T-helper 1 cell (primary cell): ENCODE measurements at regions not wholly inside any gene's neighbourhood (a gene's known extent, or its start where the extent isn't known, plus 50 kb on each side); places are given as distances from the start of the nearest gene placed in this dataset.
"Not testable (repeated sequence)": the region's sequence is repeated elsewhere in the genome, so short reads cannot be mapped to it uniquely, and the experiment has no call there.

Experiments used
- DNase-seq, 5 donors: peaks; one replicate each; pipeline ENCODE4 v3.0.0-alpha.2; 2012 to 2020

DNA sequence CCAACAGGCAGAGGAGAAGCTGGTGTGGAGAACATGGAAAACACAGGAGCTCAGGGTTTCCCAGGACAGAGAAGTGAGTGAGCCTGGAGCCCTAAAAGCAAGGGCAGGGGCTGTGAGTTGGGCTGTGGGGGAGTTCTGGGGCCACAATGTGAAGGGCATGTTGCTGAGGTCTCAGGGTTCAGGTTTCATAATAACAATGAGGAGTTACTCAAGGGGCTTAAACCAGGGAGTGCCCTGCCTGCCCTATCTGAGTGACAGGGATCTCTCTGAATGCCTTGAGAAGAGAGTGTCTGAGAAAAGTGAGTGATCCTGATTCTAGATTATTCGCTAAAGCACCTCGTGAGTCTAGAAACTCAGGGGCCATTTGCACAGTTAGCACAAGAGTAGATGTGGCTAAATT is 129.6 kb downstream of the VPREB1 start:
- no peak for DNase-seq

DNA sequence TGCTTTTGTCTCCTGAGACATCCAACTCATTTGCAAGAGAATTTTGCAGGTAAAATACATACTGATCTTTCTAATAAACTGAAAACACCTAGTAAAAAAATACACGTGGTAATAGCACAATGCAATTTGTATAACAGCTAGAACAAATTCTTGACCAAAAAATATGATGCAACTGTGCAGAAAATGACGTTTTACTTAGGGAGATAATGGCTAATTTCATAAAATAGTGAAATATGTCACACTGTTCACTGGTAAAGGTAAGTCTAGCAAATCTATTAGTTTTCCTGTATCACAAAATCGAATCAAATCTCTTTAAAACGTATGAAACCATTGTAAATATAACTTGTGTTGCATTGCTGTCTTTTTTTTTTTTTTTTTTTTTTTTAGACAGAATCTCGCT is 130.0 kb downstream of the VPREB1 start:
- DNase-seq, result no peak

DNA sequence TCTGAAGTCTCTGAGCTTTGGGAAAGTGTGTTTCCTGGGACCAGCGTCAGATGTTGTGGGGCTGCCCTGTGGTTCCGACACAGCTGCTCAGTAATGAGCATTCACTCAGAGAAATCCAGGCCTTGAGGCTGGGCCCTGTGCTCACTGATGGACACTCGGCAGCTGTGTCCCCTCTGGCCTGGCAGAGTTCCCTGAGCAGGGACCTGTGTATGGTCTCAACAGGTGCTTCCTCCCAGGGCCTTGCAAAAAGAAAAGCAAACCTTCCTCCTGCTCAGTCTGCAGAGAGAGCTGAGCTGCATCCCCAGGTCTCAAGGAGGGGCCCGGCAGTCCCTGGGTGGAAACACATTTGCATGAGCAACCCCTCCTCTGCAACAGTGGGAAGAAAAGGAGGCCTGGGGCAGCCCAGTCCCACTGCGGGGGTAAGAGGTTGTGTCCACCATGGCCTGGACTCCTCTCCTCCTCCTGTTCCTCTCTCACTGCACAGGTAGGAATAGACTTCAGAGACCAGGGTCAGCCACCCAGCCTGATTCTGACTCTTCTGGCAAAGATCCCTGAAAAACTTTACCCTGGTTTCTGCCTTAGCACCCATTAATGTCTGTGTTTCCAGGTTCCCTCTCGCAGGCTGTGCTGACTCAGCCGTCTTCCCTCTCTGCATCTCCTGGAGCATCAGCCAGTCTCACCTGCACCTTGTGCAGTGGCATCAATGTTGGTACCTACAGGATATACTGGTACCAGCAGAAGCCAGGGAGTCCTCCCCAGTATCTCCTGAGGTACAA is 131.2 kb downstream of the VPREB1 start:
- DNase-seq, result no peak

DNA sequence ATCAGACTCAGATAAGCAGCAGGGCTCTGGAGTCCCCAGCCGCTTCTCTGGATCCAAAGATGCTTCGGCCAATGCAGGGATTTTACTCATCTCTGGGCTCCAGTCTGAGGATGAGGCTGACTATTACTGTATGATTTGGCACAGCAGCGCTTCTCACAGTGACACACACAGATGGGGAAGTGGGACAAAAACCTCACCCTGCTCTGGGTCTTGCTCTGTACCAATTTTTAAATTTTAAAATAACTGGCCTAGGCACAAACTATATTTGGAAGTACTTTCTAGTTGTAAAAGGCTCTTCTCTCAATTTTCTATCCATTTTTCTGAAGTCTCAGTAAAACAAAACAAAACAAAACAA is 131.7 kb downstream of the VPREB1 start:
- no peak for DNase-seq

DNA sequence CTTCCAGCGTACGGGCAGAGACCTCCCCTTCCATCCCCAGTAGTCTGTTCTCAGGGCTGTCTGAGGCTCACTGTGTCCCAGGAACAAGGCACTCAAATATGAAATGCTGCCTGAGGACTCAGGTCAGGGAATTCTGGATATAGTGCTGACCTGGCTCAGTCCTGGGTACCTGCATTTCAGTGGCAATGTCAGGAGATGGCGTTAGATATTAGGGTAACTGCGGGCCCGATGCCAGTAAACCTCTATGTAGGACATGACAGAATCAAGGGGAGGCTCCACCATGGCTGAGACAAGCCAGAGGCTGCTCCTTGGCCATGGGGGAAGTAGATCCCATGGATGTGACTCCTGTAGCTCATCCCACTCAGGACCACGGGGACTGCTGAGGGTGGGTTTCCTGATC is 131.7 kb downstream of the ZNF280B start:
- DNase-seq, result not testable (repeated sequence)

DNA sequence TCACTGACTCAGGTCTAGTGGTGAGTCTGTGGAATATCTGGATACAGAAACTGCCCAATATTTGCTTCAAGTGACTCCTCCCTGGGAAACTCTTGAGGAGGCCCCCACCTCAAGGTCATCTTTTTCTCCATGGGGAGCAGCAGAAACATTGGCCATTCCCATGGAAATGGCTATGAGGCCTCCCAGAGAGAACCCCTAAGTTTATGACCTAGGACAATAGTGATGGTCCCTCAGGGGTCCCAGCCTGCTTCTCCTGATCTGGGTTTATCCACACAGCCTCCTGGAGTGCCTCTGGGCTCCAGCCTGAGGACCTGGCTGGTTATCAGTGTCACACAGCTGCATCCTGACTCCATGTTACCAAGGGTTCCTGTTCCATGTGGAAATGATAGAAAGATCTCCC is 131.2 kb downstream of the ZNF280B start:
- no peak for DNase-seq

DNA sequence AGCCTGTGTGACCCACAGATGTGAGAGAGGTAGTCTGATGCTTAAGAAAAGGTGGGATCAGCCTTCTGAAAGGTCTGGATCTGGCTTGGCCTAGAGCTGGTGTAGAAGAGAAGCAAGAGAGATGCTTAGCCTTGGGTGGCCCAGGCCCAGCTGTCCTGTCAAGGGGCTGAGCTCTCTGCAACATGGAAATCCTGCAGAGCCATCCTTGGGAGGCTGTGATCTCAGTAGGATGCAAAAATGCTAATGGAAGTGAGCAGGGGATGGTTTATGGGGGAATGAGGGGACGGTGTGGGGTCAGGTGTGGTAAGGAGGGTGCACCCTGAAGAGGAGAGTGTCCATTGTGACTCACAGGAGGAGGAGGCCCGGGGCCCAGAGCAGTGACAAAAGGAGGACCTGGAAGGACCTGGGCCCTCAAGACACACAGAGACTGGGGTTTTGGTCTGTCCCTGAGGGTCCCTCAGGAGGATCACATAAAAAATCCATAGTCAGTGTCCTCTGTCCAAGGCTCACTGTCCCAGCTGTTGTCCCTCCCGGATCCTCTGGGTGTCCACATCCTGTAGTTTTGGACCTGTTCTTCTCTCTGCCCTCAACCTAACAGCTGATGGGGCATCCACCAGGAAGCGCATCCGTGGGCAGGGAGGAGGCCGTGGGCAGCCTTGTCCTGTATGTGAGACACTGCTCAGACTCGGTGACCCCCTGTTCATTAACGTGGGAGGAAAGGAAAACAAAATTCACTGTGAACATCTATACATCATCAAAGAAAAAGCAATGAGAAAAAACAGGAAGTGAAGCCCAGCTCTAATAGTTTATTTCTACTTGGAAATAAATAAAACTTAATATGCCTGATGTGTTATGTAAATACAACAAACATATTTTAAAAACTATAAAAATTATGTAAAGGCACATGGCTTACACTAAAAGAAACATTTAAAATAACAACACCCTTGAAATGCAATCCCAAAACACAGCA is 129.8 kb downstream of the ZNF280B start:
- no peak for DNase-seq

DNA sequence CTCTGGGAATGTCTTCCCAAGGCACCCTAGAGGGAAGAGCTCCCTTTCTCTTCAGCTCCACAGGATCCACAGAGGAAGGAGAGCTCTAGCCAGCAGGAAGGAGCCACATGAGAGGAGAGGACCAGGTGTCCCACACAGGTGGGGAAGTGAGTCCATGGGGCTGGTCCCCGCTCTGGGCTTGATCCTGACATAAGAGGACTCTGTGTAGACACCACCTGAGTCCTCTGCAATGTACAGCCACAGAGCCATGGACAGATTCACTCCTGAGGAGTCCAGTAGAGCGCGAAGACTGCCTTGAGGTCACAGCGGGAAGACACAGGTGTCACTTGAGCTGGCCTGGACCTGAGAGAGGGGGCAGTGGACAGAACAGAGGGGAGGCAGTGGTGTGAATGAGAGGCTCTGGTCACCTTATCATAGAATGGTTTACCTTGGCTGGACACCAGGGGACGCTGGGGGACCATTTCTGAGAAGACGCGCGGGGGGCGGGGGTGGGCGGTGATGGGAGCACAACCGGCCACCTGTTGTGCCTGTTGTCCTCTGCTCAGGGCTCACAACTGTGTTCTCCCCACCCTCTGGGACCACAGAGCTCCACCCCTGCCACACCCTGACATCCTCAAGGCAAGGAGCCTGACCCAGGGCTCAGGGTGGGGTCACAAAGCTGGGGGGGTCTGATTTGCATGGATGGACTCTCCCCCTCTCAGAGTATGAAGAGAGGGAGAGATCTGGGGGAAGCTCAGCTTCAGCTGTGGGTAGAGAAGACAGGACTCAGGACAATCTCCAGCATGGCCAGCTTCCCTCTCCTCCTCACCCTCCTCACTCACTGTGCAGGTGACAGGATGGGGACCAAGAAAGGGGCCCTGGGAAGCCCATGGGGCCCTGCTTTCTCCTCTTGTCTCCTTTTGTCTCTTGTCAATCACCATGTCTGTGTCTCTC is 128.2 kb downstream of the ZNF280B start:
- no peak for DNase-seq

DNA sequence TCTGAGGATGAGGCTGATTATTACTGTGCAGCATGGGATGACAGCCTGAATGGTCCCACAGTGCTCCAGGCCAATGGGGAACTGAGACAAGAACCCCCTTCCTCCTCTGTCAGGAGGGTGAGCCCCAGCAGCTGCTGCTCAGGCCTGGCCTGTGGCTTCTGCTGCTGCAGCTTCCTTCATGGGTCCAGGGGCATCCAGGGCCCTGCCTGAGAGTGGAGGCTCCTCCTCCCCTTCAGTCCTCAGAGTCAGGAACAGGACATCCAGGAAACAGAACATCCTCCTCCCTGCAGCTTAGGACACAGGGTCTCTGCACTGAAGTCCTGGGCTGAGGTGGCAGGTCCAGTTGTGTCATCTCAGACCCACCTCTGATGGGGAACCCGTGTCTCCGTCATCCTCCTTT is 127.2 kb downstream of the ZNF280B start:
- DNase-seq, result not testable (repeated sequence)

DNA sequence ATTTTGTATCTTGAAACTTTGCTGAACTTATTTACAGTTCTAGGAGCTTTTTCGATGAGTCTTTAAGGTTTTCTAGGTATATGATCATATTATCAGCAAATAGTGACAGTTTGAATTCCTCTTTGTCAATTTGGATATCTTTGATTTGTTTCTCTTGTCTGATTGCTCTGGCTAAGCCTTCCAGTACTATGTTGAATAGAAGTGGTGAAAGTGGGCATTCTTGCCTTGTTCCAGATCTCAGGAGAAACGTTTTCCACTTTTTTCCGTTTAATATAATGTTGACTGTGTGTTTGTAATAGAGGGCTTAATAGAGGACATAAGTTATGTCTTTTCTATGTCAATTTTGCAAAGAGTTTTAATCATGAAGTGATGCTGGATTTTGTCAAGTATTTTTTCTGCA is 124.3 kb downstream of the ZNF280B start:
- no peak for DNase-seq

DNA sequence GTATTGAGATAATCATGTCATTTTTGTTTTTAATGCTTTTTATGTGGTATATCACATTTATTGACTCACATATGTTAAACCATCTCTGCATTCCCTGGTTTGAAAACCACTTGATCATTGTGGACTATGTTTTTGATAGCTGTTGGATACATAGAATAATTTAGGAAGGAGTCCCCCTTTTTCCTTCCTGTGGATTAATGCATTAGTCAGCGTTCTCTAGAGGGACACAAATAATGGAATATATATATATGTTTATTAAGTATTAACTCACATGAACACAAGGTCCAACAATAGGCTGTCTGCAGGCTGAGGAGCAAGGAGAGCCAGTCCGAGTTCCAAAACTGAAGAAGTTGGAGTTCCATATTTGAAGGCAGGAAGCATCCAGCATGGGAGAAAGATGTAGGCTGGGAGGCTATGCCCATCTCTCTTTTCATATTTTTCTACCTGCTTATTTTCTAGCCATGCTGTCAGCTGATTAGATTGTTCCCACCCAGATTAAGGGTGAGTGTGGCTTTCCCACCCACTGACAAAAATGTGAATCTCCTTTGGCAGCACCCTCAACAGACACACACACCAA is 123.8 kb downstream of the ZNF280B start:
- no peak for DNase-seq

DNA sequence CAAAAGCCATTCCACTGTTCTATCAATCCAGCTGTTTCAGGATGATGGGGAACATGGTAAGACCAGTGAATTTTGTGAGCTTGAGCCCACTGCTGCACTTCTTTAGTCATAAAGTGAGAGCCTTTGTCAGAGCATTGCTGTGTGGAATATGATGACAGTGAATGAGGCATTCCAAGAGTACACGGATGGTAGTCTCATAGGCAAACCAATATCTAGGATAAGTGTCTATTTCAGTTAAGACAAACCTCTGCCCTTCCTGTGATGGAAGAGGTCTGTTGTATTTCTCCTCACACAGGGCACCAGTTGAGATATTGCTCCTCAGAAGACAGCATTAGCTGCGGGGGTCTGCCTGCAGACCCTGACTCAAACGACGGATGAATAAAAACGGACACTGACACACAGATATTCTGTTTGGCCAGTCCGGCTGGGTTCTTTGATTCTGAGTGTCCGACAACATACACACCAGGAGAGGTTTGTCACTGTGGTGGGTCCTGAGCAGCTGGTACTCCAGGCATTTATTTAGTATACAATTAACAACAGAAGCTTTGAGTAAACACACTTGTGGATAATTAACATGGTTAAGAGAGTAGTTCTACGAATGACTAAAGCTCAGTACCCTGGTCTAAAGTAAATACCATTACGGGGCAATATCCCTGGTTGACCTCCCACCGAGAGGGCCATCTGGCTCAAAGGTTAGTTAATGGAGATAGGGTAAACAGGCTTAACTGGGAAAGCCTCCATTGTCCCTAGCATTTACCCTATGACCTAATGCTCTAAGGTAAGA is 121.7 kb downstream of the ZNF280B start:
- no peak for DNase-seq

DNA sequence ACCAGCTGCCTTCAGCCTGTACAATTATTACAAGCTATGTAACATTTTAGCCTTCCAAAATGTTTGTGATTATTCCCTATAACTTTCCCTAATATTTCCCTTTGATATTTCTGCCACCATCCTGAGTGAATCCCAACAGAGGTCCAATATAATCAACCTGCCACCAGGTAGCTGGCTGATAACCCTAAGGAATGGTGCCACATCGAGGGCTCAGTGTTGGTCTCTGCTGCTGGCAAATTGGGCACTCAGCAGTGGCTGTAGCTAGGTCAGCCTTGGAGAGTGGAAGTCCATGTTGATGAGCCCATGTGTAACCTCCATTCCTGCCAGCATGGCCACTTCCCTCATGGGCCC is 121.2 kb downstream of the ZNF280B start:
- no peak for DNase-seq

DNA sequence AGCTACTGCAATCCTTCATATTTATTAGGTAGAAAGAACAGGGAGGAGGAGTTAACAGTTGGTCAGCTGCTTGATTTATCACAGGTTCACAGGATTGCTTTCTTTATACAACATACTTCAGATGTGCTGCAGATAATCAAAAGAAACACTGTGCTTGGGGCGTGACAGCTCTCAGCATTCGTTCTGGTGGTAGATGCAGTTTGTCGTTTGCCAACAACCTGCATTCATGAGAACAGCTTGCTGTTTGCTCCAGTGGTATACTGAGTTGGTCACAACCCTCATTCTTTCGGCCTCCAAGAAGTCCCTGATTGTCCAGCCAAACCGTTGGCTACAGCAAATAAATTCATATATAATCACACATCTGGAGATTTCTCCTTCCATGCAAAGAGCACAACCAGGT is 120.5 kb downstream of the ZNF280B start:
- DNase-seq, result no peak

DNA sequence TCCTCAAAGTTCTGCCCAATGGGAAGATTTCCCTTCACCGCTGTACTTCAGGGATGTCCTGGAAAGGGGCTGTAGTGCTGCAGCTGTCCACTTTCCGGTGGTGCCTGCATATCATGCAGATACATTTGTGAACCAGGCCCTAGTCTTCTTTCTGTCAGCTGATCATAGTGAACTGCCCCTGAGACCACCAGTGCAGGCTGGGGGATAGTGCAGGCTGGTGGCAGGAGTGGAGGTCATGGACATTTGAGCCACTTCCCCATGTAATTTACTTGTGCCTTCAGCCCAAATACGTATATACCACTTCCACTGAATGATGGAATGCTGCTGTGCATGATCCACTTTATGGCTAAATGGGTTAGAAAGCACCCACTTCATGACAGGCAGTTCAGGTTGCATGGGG is 120.0 kb downstream of the ZNF280B start:
- DNase-seq, result no peak

DNA sequence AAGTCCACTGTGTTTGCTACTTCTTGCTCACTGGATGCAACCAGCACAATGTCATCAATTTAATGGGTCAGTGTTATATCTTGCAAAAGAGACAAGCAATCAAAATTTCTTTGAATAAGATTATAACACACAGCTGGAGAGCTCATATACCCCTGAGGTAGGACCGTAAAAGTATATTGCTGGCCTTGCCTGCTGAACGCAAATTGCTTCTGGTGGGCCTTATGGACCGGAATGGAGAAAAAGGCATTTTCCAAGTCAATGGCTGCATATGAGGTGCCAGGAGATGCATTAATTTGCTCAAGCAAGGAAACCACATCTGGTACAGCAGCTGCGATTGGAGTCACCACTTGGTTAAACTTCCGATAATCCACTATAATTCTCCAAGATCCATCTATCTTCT is 119.1 kb downstream of the ZNF280B start:
- no peak for DNase-seq

DNA sequence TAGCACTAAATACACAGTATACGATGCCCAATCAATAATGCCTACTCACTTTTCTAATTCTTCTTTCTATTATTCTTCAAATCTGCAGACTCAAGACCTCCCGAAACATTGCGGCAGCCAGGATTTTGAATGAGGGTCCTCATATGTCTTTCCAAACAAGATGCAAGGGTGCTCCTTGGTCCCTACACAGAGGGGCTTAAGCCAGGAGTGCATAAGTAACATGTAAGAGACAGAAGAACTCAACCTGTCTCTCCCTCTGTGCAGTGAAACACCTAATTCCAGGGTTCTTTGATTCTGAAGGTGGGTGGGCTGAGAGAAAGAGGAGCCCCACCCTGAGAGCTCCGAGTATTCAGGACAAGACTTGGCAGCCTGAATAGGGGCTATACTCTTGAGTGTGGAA is 117.6 kb downstream of the ZNF280B start:
- DNase-seq, result no peak

DNA sequence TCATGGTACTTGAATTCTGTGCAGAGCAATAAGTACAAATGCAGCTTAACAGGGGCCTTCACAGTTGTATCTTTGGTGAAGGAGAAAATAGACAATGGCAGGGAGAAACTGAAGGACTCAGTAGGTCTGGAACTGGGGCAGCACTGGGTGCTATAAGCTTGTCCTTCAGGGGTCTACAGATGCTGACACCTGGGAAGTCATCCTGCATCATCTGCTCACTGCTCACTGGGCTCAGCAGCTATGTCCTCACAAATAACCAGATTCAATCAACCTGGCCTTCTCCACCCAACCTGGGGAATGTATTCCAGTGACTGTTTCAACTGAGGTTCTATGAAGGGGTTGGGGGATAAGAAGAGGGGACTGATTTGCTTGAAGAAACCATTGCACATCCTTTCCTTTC is 117.0 kb downstream of the ZNF280B start:
- DNase-seq, result no peak

DNA sequence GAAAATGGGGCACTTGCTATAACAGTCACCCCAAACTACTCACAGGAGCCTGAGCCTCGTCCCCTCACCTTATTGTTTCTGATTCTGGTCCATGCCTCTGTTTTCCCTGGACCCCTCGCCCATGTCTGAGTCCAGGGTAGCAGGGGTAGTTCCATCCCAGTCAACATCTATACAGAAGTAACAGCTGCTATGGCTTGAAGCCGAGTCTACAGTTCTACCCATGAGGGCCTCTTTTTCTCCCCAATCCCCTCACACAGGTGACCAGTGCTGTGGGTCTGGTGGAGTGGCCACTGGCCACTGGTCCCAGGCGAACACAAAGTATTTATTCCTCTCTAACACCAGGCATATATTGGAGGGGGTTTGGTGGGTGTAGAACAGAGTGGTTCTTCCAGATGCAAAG is 116.4 kb downstream of the ZNF280B start:
- no peak for DNase-seq

DNA sequence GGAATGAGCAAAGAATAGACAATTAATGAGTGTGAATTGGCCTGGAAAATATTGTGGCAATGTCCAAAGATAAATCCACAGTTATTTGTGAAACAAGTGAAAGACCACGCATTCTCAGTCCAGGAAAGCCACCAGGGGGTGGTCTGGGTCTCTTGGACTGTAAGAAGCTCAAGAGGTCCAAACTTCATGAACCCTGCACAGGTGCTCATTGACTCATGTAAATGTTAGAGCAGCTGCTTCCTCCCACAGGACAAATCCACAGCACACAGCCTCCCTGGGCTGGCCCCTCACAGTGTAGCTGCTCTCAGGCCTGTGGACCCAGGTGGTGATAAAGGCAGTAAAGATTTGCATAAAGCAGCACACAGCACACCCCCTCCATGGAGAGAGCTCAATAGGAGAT is 114.0 kb downstream of the ZNF280B start:
- DNase-seq, result no peak

DNA sequence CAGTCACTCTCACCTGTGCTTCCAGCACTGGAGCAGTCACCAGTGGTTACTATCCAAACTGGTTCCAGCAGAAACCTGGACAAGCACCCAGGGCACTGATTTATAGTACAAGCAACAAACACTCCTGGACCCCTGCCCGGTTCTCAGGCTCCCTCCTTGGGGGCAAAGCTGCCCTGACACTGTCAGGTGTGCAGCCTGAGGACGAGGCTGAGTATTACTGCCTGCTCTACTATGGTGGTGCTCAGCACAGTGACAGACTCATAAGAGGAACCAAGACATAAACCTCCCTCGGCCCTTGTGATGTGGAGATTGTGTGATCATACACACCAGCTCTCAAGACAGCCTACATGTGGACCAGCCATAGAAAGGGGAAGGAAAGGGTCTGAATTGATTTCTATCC is 113.3 kb downstream of the ZNF280B start:
- DNase-seq, result no peak

DNA sequence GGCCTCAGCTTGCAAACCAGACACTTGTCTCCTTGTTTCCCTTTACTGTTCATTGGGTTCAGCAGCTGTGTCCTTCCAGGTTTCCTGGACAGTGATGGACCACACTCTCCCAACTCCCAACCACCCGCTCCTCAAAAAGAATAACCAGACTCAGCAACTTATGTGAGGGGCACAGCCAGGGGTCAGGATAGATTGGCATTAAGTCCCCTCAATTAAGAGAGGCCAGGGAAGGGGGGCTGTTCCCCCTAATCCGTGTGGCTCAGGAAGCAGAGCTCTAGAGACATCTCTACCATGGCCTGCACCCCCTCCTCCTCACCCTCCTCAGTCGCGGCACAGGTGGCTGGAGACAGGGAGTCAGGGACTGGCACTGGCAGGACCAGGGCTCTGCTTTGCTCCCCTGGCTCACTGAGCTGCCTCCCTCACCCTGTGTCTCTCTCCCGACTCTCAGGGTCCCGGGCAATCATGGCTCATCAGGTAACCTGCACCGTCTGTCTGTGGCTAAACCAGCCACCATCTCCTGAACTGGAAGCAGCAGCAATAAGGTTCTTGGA is 111.7 kb downstream of the ZNF280B start:
- DNase-seq, result no peak
